K562 (cell line): ENCODE measurements at regions not wholly inside any gene's neighbourhood (a gene's known extent, or its start where the extent isn't known, plus 50 kb on each side); places are given as distances from the start of the nearest gene placed in this dataset.

Source experiments
- ATAC-seq: fragments of 200-7000 bp; cut with Tn5 transposase; 3 replicates; pipeline ENCODE4 v1.9.1; 2020; ENCODE audit warnings: moderate library complexity
- BruUV-seq: library from RNA; stranded (reverse); fragments of 400-500 nt; replicated peaks from 2 replicates; lab custom pipeline; 2021; lab: Mats Ljungman, UMichigan
- CTCF ChIA-PET: fragments of 300-600 bp; formaldehyde crosslinking; extraction: SDS; loops from one replicate; lab custom pipeline; 2021; ENCODE audit warnings: low intra/inter-chr PET ratio; lab: Yijun Ruan, JAX
- POLR2A ChIA-PET: fragments of 300-600, 350-650 bp; sonication (Branson Sonifier 250); formaldehyde crosslinking; extraction: SDS; loops from one replicate; lab custom pipeline; 2021; ENCODE audit warnings: antibody characterized with exemption, inconsistent platforms; lab: Yijun Ruan, JAX
- DNase-seq, 4 experiments: peaks; one replicate each; pipeline versions ENCODE4 v3.0.0 to v3.0.0-alpha.2; 2011 to 2018; ENCODE audit warnings: low spot score in 3 of 4, mixed read lengths in 3 of 4; ENCODE audit errors: extremely low read depth in 1 of 4
- FAIRE-seq: peaks from 2 replicates; lab custom pipeline; 2011; peaks lifted over from hg19 to GRCh38; lab: Jason Lieb, UNC
- H2AFZ ChIP-seq: 2 replicates; pipeline ENCODE4 v1.6.0; 2011; ENCODE audit warnings: low read depth, low read length, control low read depth, inconsistent platforms
- H3K27ac ChIP-seq: fragments of 200-600 bp; 3 replicates; pipeline ENCODE4 v1.8.0; 2011; ENCODE audit warnings: low read depth, mild to moderate bottlenecking, control low read depth, inconsistent platforms, low read length, moderate library complexity, mixed read lengths; ENCODE audit errors: extremely low read depth
- H3K27me3 ChIP-seq, 2 experiments: fragments of 300-600 bp in 1 of 2; 2 replicates in 1 of 2; 3 replicates in 1 of 2; pipeline versions ENCODE4 v1.6.0 to v1.8.0; 2011; ENCODE audit warnings: inconsistent platforms in 2 of 2, low read length in 2 of 2, mild to moderate bottlenecking in 1 of 2, mixed read lengths in 1 of 2, moderate library complexity in 1 of 2; ENCODE audit not compliant: control insufficient read depth in 2 of 2, insufficient read depth in 2 of 2
- H3K36me3 ChIP-seq: fragments of 300-600 bp; 3 replicates; pipeline ENCODE4 v1.8.0; 2011; ENCODE audit warnings: mild to moderate bottlenecking, low read length, inconsistent platforms; ENCODE audit not compliant: control insufficient read depth, insufficient read depth
- H3K4me1 ChIP-seq, 2 experiments: fragments of 200-600 bp in 1 of 2; replicated peaks in 1 of 2; 2 replicates in 1 of 2; 3 replicates in 1 of 2; pipeline versions ENCODE4 v1.5.1 to v1.8.0; 2011; ENCODE audit warnings: inconsistent platforms in 2 of 2, low read length in 2 of 2, mild to moderate bottlenecking in 1 of 2, mixed read lengths in 1 of 2, moderate library complexity in 1 of 2; ENCODE audit not compliant: control insufficient read depth in 2 of 2, insufficient read depth in 2 of 2
- H3K4me2 ChIP-seq: 2 replicates; pipeline ENCODE4 v1.6.1; 2011; ENCODE audit warnings: low read length, control low read depth, inconsistent platforms, mixed read lengths; ENCODE audit not compliant: insufficient read depth
- H3K4me3 ChIP-seq: fragments of 200-600 bp; sonication (generic), shearing (Covaris generic); 2 replicates; pipeline ENCODE4 v1.5.1; 2016; ENCODE audit warnings: control low read depth, inconsistent platforms
- H3K79me2 ChIP-seq: fragments of 200-600 bp; 3 replicates; pipeline ENCODE4 v1.8.0; 2011; ENCODE audit warnings: low read length, inconsistent platforms; ENCODE audit not compliant: control insufficient read depth, insufficient read depth
- H3K9ac ChIP-seq, 2 experiments: 2 replicates each; pipeline versions ENCODE4 v1.6.0 to v1.6.1; 2011; ENCODE audit warnings: low read depth in 2 of 2, low read length in 2 of 2, control low read depth in 1 of 2, inconsistent platforms in 1 of 2, mild to moderate bottlenecking in 1 of 2, mixed read lengths in 1 of 2; ENCODE audit not compliant: insufficient read depth in 1 of 2
- H3K9me1 ChIP-seq: one replicate; pipeline ENCODE4 v1.6.0; 2011; ENCODE audit warnings: inconsistent platforms, mild to moderate bottlenecking, low read length, moderate library complexity; ENCODE audit not compliant: control insufficient read depth, insufficient read depth
- H3K9me3 ChIP-seq: replicated peaks from 2 replicates; pipeline ENCODE4 v1.5.1; 2011; ENCODE audit warnings: low read depth, low read length, inconsistent platforms; ENCODE audit not compliant: control insufficient read depth, insufficient read depth
- H4K20me1 ChIP-seq: replicated peaks from 2 replicates; pipeline ENCODE4 v1.6.1; 2011; ENCODE audit warnings: low read length, inconsistent platforms, mixed read lengths; ENCODE audit not compliant: control insufficient read depth, insufficient read depth
- ARID1B ChIP-seq: fragments of 450-650 bp; IDR thresholded peaks from 2 replicates; pipeline ENCODE4 v1.6.1; 2016; ENCODE audit warnings: antibody characterized with exemption, mild to moderate bottlenecking, inconsistent platforms
- GATAD2A ChIP-seq: fragments of 450-650 bp; IDR thresholded peaks from 2 replicates; pipeline ENCODE4 v1.6.1; 2017
- ILF3 ChIP-seq: fragments of 450-650 bp; IDR thresholded peaks from 2 replicates; pipeline ENCODE4 v1.6.1; 2018; ENCODE audit warnings: antibody characterized with exemption, mild to moderate bottlenecking, moderate library complexity, borderline replicate concordance
- NCOA1 ChIP-seq: fragments of 450-650 bp; IDR thresholded peaks from 2 replicates; pipeline ENCODE4 v1.6.1; 2016; ENCODE audit warnings: low read depth
- POLR2AphosphoS5 ChIP-seq: IDR thresholded peaks from 2 replicates; pipeline ENCODE4 v1.6.1; 2011; ENCODE audit warnings: mild to moderate bottlenecking, low read depth, low read length, moderate library complexity; ENCODE audit not compliant: control insufficient read depth, insufficient read depth
- POU5F1 ChIP-seq: fragments of 150-350 bp; IDR thresholded peaks from 2 replicates; pipeline ENCODE4 v1.6.1; 2014; ENCODE audit warnings: borderline replicate concordance, low read length, low read depth, mild to moderate bottlenecking; ENCODE audit not compliant: partially characterized antibody
- PTRF ChIP-seq: fragments of 450-650 bp; IDR thresholded peaks from 2 replicates; pipeline ENCODE4 v1.6.1; 2016; ENCODE audit warnings: mild to moderate bottlenecking, missing genetic modification characterization, missing compliant biosample characterization
- SREBF1 ChIP-seq: fragments of 150-350 bp; IDR thresholded peaks from 2 replicates; pipeline ENCODE4 v1.6.1; 2014; ENCODE audit warnings: antibody characterized with exemption, low read depth, low read length, borderline replicate concordance
- U2AF1 ChIP-seq: fragments of 200-400 bp; formaldehyde crosslinking; optimal IDR thresholded peaks from 2 replicates; pipeline ENCODE3; 2017; ENCODE audit warnings: mild to moderate bottlenecking, low read depth, low read length, moderate library complexity
- U2AF2 ChIP-seq: fragments of 200-400 bp; formaldehyde crosslinking; optimal IDR thresholded peaks from 2 replicates; pipeline ENCODE3; 2017; ENCODE audit warnings: low read depth, mild to moderate bottlenecking, low read length
- ZFP30 ChIP-seq: fragments of 250-450 bp; sonication (Bioruptor Pico); IDR thresholded peaks from 2 replicates; pipeline ENCODE4 v1.8.0; 2022; ENCODE audit warnings: moderate library complexity, mild to moderate bottlenecking, inconsistent platforms, borderline replicate concordance
- ZNF354B ChIP-seq: fragments of 250-450 bp; sonication (Bioruptor Pico); IDR thresholded peaks from 2 replicates; pipeline ENCODE4 v1.4.0; 2020
- ZNF75A ChIP-seq: fragments of 450-650 bp; formaldehyde crosslinking; IDR thresholded peaks from 2 replicates; pipeline ENCODE4 v1.4.0; 2020; ENCODE audit warnings: mild to moderate bottlenecking
- WGBS: fragments of 100-300 bp; shearing (Covaris generic); methylation state at CpG from one replicate; pipeline ENCODE4 v1.1.6; 2016; ENCODE audit warnings: low coverage, mixed read lengths; ENCODE audit not compliant: insufficient coverage; ENCODE audit errors: missing lambda C conversion rate; 5-methylcytosine and 5-hydroxymethylcytosine counted together
- in situ Hi-C: fragments of 300-500 bp; cut with MboI; formaldehyde crosslinking; loops from 4 replicates; pipeline ENCODE4 v1.15.0; 2018; ENCODE audit warnings: inconsistent platforms, mixed read lengths
- intact Hi-C: fragments of 100-400 bp; cut with micrococcal nuclease; formaldehyde crosslinking; loops from 2 replicates; pipeline ENCODE4 v1.14.2; 2022
- TF ChIP-seq, protein P1 (sequence below), 2 experiments: fragments of 450-650 bp in 1 of 2; sonication (generic) in 1 of 2; formaldehyde crosslinking in 1 of 2; IDR thresholded peaks; 2 replicates each; pipeline versions ENCODE4 v1.7.1 to v1.9.0; 2016 to 2022; ENCODE audit warnings: inconsistent platforms in 1 of 2, mild to moderate bottlenecking in 1 of 2, missing genetic modification reagents in 1 of 2
- TF ChIP-seq, protein P2 (sequence below): fragments of 250-450 bp; sonication (Bioruptor Pico); IDR thresholded peaks from 2 replicates; pipeline ENCODE4 v1.5.0; 2021

DNA sequence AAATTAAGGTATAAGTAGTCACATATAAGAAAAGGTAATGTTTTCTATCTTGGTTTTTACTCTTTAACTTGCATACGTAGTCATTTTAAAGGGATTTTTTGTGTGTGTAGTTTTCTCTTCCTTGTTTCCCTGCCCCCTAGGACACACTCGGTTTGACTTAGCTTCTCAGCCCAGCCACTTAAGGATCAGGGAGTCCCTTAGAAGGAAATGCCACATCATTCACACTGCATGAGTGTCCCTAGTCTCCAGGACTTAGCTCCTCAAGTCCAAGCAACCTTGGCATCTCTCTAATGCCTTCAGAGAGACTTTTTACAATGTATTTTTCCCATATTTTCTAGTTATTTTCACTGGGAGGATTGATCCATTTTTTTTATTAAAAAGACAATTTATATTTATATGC lies 1407.7 kb downstream of the EFNB2 start:
- no TSS peak for BruUV-seq
- Histone ChIP-seq H2AFZ (no peak overlapping the region), H3K4me1 (no peaks in the 10 kb centered on the region), H3K36me3 (no peaks in the 10 kb centered on the region), H3K27ac (no peak overlapping the region), H3K4me2 (no peak overlapping the region), H3K79me2 (no peaks in the 10 kb centered on the region), H3K27me3 (no peaks in the 10 kb centered on the region), H3K9ac (no peak overlapping the region), H3K4me3 (no peak overlapping the region), H3K9me3 (no peaks in the 10 kb centered on the region), H3K9me1 (no peaks in the 10 kb centered on the region), H4K20me1 (no peaks in the 10 kb centered on the region)
- in situ Hi-C loops (no loop called here), intact Hi-C loops (no loop called here)
- ATAC-seq, result no peak
- DNase-seq, result no peak
- POLR2A ChIA-PET, result no interaction called here
- CTCF ChIA-PET, result no interaction called here
- 0% methylated on average over 1 of the region's 2 CpGs for WGBS
- FAIRE-seq, result no peak
- TF ChIP-seq U2AF2, result no peak
- no peak for TF ChIP-seq POU5F1
- no peak for TF ChIP-seq ZFP30
- TF ChIP-seq POLR2AphosphoS5, result no peak
- TF ChIP-seq ILF3, result no peak
- no peak for TF ChIP-seq NCOA1
- TF ChIP-seq, protein P1, sequence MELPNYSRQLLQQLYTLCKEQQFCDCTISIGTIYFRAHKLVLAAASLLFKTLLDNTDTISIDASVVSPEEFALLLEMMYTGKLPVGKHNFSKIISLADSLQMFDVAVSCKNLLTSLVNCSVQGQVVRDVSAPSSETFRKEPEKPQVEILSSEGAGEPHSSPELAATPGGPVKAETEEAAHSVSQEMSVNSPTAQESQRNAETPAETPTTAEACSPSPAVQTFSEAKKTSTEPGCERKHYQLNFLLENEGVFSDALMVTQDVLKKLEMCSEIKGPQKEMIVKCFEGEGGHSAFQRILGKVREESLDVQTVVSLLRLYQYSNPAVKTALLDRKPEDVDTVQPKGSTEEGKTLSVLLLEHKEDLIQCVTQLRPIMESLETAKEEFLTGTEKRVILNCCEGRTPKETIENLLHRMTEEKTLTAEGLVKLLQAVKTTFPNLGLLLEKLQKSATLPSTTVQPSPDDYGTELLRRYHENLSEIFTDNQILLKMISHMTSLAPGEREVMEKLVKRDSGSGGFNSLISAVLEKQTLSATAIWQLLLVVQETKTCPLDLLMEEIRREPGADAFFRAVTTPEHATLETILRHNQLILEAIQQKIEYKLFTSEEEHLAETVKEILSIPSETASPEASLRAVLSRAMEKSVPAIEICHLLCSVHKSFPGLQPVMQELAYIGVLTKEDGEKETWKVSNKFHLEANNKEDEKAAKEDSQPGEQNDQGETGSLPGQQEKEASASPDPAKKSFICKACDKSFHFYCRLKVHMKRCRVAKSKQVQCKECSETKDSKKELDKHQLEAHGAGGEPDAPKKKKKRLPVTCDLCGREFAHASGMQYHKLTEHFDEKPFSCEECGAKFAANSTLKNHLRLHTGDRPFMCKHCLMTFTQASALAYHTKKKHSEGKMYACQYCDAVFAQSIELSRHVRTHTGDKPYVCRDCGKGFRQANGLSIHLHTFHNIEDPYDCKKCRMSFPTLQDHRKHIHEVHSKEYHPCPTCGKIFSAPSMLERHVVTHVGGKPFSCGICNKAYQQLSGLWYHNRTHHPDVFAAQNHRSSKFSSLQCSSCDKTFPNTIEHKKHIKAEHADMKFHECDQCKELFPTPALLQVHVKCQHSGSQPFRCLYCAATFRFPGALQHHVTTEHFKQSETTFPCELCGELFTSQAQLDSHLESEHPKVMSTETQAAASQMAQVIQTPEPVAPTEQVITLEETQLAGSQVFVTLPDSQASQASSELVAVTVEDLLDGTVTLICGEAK (IDR thresholded peaks at IDR 0.05), result no peak
- TF ChIP-seq, protein P1 (CRISPR knock-in tag; IDR thresholded peaks at IDR 0.05), result no peak
- no peak for TF ChIP-seq PTRF (tag)
- no peak for TF ChIP-seq ZNF354B
- no peak for TF ChIP-seq ARID1B
- no peak for TF ChIP-seq SREBF1
- TF ChIP-seq GATAD2A, result no peak
- TF ChIP-seq U2AF1, result no peak
- TF ChIP-seq ZNF75A (CRISPR knock-in tag), result no peak
- TF ChIP-seq, protein P2, sequence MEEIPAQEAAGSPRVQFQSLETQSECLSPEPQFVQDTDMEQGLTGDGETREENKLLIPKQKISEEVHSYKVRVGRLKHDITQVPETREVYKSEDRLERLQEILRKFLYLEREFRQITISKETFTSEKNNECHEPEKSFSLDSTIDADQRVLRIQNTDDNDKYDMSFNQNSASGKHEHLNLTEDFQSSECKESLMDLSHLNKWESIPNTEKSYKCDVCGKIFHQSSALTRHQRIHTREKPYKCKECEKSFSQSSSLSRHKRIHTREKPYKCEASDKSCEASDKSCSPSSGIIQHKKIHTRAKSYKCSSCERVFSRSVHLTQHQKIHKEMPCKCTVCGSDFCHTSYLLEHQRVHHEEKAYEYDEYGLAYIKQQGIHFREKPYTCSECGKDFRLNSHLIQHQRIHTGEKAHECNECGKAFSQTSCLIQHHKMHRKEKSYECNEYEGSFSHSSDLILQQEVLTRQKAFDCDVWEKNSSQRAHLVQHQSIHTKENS (CRISPR knock-in tag), result no peak
